T-helper 1 cell (primary cell): ENCODE measurements at regions not wholly inside any gene's neighbourhood (a gene's known extent, or its start where the extent isn't known, plus 50 kb on each side); places are given as distances from the start of the nearest gene placed in this dataset.

Source experiments
- DNase-seq, 5 donors: peaks; one replicate each; pipeline ENCODE4 v3.0.0-alpha.2; 2012 to 2020

- peak in 1 of 5 donors; percentile 45 for DNase-seq
Measured at GRCh38 chr6:96465321-96465903, 56.2 kb upstream of the UFL1 start.

- peak in 1 of 5 donors; percentile 74 for DNase-seq
Measured at GRCh38 chr6:96466147-96466863, 55.3 kb upstream of the UFL1 start.

GRCh38 chr6:96467814-96468213 lies 53.8 kb upstream of the UFL1 start:
- peak in 1 of 5 donors; percentile 39 for DNase-seq

GRCh38 chr6:96468281-96468680 lies 53.3 kb upstream of the UFL1 start:
- no peak for DNase-seq

GRCh38 chr6:96468681-96469224 lies 52.9 kb upstream of the UFL1 start:
- peak in 1 of 5 donors; percentile 10 for DNase-seq

- DNase-seq: no peak
Measured at GRCh38 chr6:96469312-96469711, 52.3 kb upstream of the UFL1 start.

- no peak for DNase-seq
Measured at GRCh38 chr6:96470296-96470695, 51.3 kb upstream of the UFL1 start.
